H9 (cell line): ENCODE measurements at regions not wholly inside any gene's neighbourhood (a gene's known extent, or its start where the extent isn't known, plus 50 kb on each side); places are given as distances from the start of the nearest gene placed in this dataset.
A peak's percentile ranks its signal among the peaks of the same experiment; 100 is the strongest.

Experiments used
- DNase-seq: peaks from one replicate; pipeline ENCODE4 v3.0.0-alpha.2; 2017
- H2AFZ ChIP-seq: one replicate; pipeline ENCODE4 v1.6.1; 2013; ENCODE audit warnings: mild to moderate bottlenecking, low read length, control low read depth, moderate library complexity
- H2AK5ac ChIP-seq: 2 replicates; pipeline ENCODE4 v1.6.1; 2013; ENCODE audit warnings: low read length, control low read depth, mixed read lengths; ENCODE audit not compliant: insufficient read length
- H2BK120ac ChIP-seq: one replicate; pipeline ENCODE4 v1.6.1; 2013; ENCODE audit warnings: low read depth, mild to moderate bottlenecking, low read length, control low read depth, inconsistent platforms; ENCODE audit not compliant: poor library complexity, severe bottlenecking
- H2BK12ac ChIP-seq: 2 replicates; pipeline ENCODE4 v1.6.1; 2013; ENCODE audit warnings: low read length, control low read depth, mixed read lengths, low read depth; ENCODE audit not compliant: insufficient read length
- H2BK15ac ChIP-seq: 2 replicates; pipeline ENCODE4 v1.6.1; 2013; ENCODE audit warnings: low read depth, low read length, control low read depth
- H2BK20ac ChIP-seq: one replicate; pipeline ENCODE4 v1.6.1; 2013; ENCODE audit warnings: low read depth, mild to moderate bottlenecking, low read length, control low read depth, inconsistent platforms; ENCODE audit not compliant: poor library complexity, severe bottlenecking
- H2BK5ac ChIP-seq: 2 replicates; pipeline ENCODE4 v1.6.1; 2013; ENCODE audit warnings: low read length, control low read depth, mixed read lengths; ENCODE audit not compliant: insufficient read length
- H3K14ac ChIP-seq: 2 replicates; pipeline ENCODE4 v1.6.1; 2013; ENCODE audit warnings: low read length, control low read depth; ENCODE audit not compliant: insufficient read depth
- H3K18ac ChIP-seq: 2 replicates; pipeline ENCODE4 v1.6.1; 2013; ENCODE audit warnings: low read depth, mild to moderate bottlenecking, mixed read lengths, low read length, control low read depth; ENCODE audit not compliant: insufficient read length
- H3K23ac ChIP-seq: 2 replicates; pipeline ENCODE4 v1.6.1; 2013; ENCODE audit warnings: low read length, control low read depth, mixed read lengths, low read depth; ENCODE audit not compliant: insufficient read length
- H3K23me2 ChIP-seq: 2 replicates; pipeline ENCODE4 v1.6.1; 2013; ENCODE audit warnings: low read depth, mild to moderate bottlenecking, mixed read lengths, low read length, control low read depth; ENCODE audit not compliant: insufficient read length, poor library complexity, severe bottlenecking
- H3K27ac ChIP-seq: 2 replicates; pipeline ENCODE4 v1.5.1; 2013; ENCODE audit warnings: low read length, control low read depth, mixed read lengths, low read depth; ENCODE audit not compliant: insufficient read length
- H3K27me3 ChIP-seq: 2 replicates; pipeline ENCODE4 v1.6.1; 2013; ENCODE audit warnings: low read length, control low read depth, inconsistent platforms; ENCODE audit not compliant: insufficient read depth
- H3K4ac ChIP-seq: 2 replicates; pipeline ENCODE4 v1.6.1; 2013; ENCODE audit warnings: low read depth, mild to moderate bottlenecking, control low read depth, inconsistent platforms, low read length, moderate library complexity
- H3K4me1 ChIP-seq: 2 replicates; pipeline ENCODE4 v1.6.1; 2013; ENCODE audit warnings: low read length, control low read depth, inconsistent platforms; ENCODE audit not compliant: insufficient read depth
- H3K4me2 ChIP-seq: 2 replicates; pipeline ENCODE4 v1.6.1; 2013; ENCODE audit warnings: low read length, control low read depth, mixed read lengths; ENCODE audit not compliant: insufficient read length, insufficient read depth
- H3K56ac ChIP-seq: 2 replicates; pipeline ENCODE4 v1.6.1; 2013; ENCODE audit warnings: low read depth, mild to moderate bottlenecking, mixed read lengths, low read length, control low read depth; ENCODE audit not compliant: insufficient read length
- H3K79me1 ChIP-seq: 2 replicates; pipeline ENCODE4 v1.6.1; 2013; ENCODE audit warnings: low read depth, mild to moderate bottlenecking, moderate library complexity, low read length, control low read depth, inconsistent platforms; ENCODE audit not compliant: insufficient read depth, poor library complexity, severe bottlenecking
- H3K79me2 ChIP-seq: 2 replicates; pipeline ENCODE4 v1.6.1; 2013; ENCODE audit warnings: low read length, control low read depth, inconsistent platforms; ENCODE audit not compliant: insufficient read depth
- H3K9ac ChIP-seq: 2 replicates; pipeline ENCODE4 v1.6.1; 2013; ENCODE audit warnings: low read length, control low read depth, mixed read lengths; ENCODE audit not compliant: insufficient read length; ENCODE audit errors: extremely low read depth
- H3K9me3 ChIP-seq: one replicate; pipeline ENCODE4 v1.6.1; 2013; ENCODE audit warnings: low read depth, low read length, inconsistent platforms; ENCODE audit not compliant: control insufficient read depth
- H3T11ph ChIP-seq: one replicate; pipeline ENCODE4 v1.6.1; 2013; ENCODE audit warnings: mild to moderate bottlenecking, low read length, control low read depth, inconsistent platforms
- H4K20me1 ChIP-seq: one replicate; pipeline ENCODE4 v1.6.1; 2013; ENCODE audit not compliant: control insufficient read depth, insufficient read length, insufficient read depth
- H4K5ac ChIP-seq: 2 replicates; pipeline ENCODE4 v1.6.1; 2013; ENCODE audit warnings: low read depth, mild to moderate bottlenecking, mixed read lengths, low read length, control low read depth; ENCODE audit not compliant: insufficient read length
- H4K8ac ChIP-seq: replicated peaks from 2 replicates; pipeline ENCODE4 v1.6.1; 2013; ENCODE audit warnings: low read length, control low read depth, mixed read lengths, low read depth; ENCODE audit not compliant: insufficient read length
- H4K91ac ChIP-seq: 2 replicates; pipeline ENCODE4 v1.6.1; 2013; ENCODE audit warnings: low read depth, mild to moderate bottlenecking, moderate library complexity, mixed read lengths, low read length, control low read depth; ENCODE audit not compliant: insufficient read length
- H3K27ac Mint-ChIP-seq, 3 experiments: 2 replicates in 2 of 3; 3 replicates in 1 of 3; pipeline ENCODE4 v1.8.0; 2020 to 2021; ENCODE audit warnings: mixed read lengths in 3 of 3, mild to moderate bottlenecking in 1 of 3, moderate library complexity in 1 of 3
- H3K27me3 Mint-ChIP-seq: 2 replicates; pipeline ENCODE4 v1.8.0; 2021; ENCODE audit warnings: low read depth, mild to moderate bottlenecking, moderate library complexity, mixed read lengths
- H3K36me3 Mint-ChIP-seq, 3 experiments: 2 replicates in 2 of 3; 3 replicates in 1 of 3; pipeline ENCODE4 v1.8.0; 2020 to 2021; ENCODE audit warnings: low read depth in 3 of 3, mixed read lengths in 3 of 3; ENCODE audit not compliant: insufficient read depth in 1 of 3
- H3K4me1 Mint-ChIP-seq, 2 experiments: 2 replicates each; pipeline ENCODE4 v1.8.0; 2020; ENCODE audit warnings: mixed read lengths in 2 of 2
- H3K4me3 Mint-ChIP-seq, 2 experiments: 2 replicates in 1 of 2; 3 replicates in 1 of 2; pipeline ENCODE4 v1.8.0; 2020 to 2021; ENCODE audit warnings: mild to moderate bottlenecking in 2 of 2, mixed read lengths in 2 of 2, moderate library complexity in 1 of 2
- H3K9me3 Mint-ChIP-seq, 2 experiments: 2 replicates in 1 of 2; 3 replicates in 1 of 2; pipeline ENCODE4 v1.8.0; 2020; ENCODE audit warnings: mild to moderate bottlenecking in 2 of 2, mixed read lengths in 2 of 2, moderate library complexity in 1 of 2
- WGBS: extraction: QIAGEN DNeasy Blood & Tissue Kit; methylation state at CpG from one replicate; pipeline ENCODE4 v1.1.7; 2013; ENCODE audit warnings: missing lambda C conversion rate, low lambda C conversion rate, mixed read lengths; ENCODE audit not compliant: insufficient read length; ENCODE audit errors: extremely low coverage; 5-methylcytosine and 5-hydroxymethylcytosine counted together
- TF ChIP-seq, protein P1 (sequence below): fragments of 200-600 bp; sonication (generic); conservative IDR thresholded peaks from 3 replicates; pipeline ENCODE4 v1.8.0; 2021; ENCODE audit warnings: antibody characterized with exemption, mild to moderate bottlenecking

DNA sequence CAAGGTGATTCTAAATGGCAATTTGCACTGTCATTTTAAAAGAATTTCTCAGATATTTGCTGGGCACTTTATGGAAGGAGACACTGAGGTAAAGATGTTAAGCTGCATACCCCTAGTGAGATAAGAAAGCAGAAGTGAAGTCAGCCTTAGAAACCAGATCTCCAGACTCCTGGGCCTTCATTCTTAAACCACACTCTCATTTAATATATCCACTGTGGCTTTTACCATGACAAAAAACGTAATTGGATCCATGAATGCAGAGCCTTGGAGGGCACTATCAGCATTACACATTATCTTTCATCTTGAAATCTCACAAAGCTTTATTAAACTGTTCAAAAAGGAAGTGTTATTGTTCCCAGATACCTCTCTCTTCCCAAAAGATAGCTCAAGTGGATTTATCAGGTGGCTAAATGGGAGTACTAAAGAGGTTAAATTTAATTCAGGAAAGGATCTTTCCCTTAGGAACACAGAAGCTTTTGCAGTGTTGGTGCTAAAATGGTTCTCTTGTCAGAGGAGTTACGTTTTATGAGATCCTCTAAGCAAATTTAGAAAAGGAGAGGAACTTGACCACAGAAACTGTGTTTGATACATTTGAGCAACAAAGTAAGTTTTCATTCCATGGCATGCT, 1060.4 kb downstream of the EFNB2 start:
- Histone ChIP-seq H3K56ac (no peak overlapping the region), H2BK20ac (no peak overlapping the region), H3K27me3 (no peaks in the 10 kb centered on the region), H3K79me2 (no peaks in the 10 kb centered on the region), H2BK12ac (no peak overlapping the region), H4K5ac (no peak overlapping the region), H3K79me1 (no peaks in the 10 kb centered on the region), H2AFZ (no peak overlapping the region), H3K14ac (no peak overlapping the region), H2BK15ac (no peak overlapping the region), H4K91ac (no peak overlapping the region), H3K9ac (no peak overlapping the region), H3K4me2 (no peak overlapping the region), H4K20me1 (no peaks in the 10 kb centered on the region), H3K18ac (no peak overlapping the region), H3K23me2 (no peaks in the 10 kb centered on the region), H3K4ac (no peak overlapping the region), H4K8ac (no peak overlapping the region), H3K4me1 (no peaks in the 10 kb centered on the region), H2BK5ac (no peak overlapping the region), H3T11ph (no peak overlapping the region), H2BK120ac (no peak overlapping the region), H3K23ac (no peak overlapping the region), H3K27ac (no peak overlapping the region), H2AK5ac (no peak overlapping the region), H3K9me3 (no peaks in the 10 kb centered on the region)
- Mint-ChIP-seq H3K9me3 (no peaks in the 10 kb centered on the region), H3K27ac (peak overlapping the region in 1 of 3 experiments; percentile 16; a peak in 1 of 7 replicates), H3K4me3 (no peak overlapping the region), H3K27me3 (peaks cover 19% of the 10 kb centered on the region), H3K36me3 (no peaks in the 10 kb centered on the region), H3K4me1 (peaks cover 14 to 20% of the 10 kb centered on the region in 2 experiments)
- DNase-seq = no peak
- TF ChIP-seq, protein P1, sequence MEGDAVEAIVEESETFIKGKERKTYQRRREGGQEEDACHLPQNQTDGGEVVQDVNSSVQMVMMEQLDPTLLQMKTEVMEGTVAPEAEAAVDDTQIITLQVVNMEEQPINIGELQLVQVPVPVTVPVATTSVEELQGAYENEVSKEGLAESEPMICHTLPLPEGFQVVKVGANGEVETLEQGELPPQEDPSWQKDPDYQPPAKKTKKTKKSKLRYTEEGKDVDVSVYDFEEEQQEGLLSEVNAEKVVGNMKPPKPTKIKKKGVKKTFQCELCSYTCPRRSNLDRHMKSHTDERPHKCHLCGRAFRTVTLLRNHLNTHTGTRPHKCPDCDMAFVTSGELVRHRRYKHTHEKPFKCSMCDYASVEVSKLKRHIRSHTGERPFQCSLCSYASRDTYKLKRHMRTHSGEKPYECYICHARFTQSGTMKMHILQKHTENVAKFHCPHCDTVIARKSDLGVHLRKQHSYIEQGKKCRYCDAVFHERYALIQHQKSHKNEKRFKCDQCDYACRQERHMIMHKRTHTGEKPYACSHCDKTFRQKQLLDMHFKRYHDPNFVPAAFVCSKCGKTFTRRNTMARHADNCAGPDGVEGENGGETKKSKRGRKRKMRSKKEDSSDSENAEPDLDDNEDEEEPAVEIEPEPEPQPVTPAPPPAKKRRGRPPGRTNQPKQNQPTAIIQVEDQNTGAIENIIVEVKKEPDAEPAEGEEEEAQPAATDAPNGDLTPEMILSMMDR = no peak
- WGBS = no CpG with 5 or more reads among the region's 2 CpGs
